ENCODE measurements at regions not wholly inside any gene's neighbourhood (a gene's known extent, or its start where the extent isn't known, plus 50 kb on each side); places are given as distances from the start of the nearest gene placed in this dataset.

GRCh38 chr4:187451776-187452175 is 543.8 kb upstream of the ZFP42 start:
- TF ChIP-seq CTCF (IDR thresholded peaks at IDR 0.05) (no peak), POLR2A (IDR thresholded peaks at IDR 0.05) (no peak), POLR2AphosphoS5 (IDR thresholded peaks at IDR 0.05) (no peak)

All from gastroesophageal sphincter (tissue), 3 donors.